ENCODE measurements at regions not wholly inside any gene's neighbourhood (a gene's known extent, or its start where the extent isn't known, plus 50 kb on each side); places are given as distances from the start of the nearest gene placed in this dataset.

GRCh38 chr5:112112346-112112745 is 306.7 kb downstream of the EPB41L4A start:
- TF ChIP-seq, protein P1, sequence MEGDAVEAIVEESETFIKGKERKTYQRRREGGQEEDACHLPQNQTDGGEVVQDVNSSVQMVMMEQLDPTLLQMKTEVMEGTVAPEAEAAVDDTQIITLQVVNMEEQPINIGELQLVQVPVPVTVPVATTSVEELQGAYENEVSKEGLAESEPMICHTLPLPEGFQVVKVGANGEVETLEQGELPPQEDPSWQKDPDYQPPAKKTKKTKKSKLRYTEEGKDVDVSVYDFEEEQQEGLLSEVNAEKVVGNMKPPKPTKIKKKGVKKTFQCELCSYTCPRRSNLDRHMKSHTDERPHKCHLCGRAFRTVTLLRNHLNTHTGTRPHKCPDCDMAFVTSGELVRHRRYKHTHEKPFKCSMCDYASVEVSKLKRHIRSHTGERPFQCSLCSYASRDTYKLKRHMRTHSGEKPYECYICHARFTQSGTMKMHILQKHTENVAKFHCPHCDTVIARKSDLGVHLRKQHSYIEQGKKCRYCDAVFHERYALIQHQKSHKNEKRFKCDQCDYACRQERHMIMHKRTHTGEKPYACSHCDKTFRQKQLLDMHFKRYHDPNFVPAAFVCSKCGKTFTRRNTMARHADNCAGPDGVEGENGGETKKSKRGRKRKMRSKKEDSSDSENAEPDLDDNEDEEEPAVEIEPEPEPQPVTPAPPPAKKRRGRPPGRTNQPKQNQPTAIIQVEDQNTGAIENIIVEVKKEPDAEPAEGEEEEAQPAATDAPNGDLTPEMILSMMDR (IDR thresholded peaks at IDR 0.05 in 4 of 5, conservative IDR thresholded peaks at IDR 0.05 in 1 of 5), result no peak
- TF ChIP-seq POLR2A (IDR thresholded peaks at IDR 0.05), result no peak
